ENCODE measurements at regions not wholly inside any gene's neighbourhood (a gene's known extent, or its start where the extent isn't known, plus 50 kb on each side); places are given as distances from the start of the nearest gene placed in this dataset.

DNA sequence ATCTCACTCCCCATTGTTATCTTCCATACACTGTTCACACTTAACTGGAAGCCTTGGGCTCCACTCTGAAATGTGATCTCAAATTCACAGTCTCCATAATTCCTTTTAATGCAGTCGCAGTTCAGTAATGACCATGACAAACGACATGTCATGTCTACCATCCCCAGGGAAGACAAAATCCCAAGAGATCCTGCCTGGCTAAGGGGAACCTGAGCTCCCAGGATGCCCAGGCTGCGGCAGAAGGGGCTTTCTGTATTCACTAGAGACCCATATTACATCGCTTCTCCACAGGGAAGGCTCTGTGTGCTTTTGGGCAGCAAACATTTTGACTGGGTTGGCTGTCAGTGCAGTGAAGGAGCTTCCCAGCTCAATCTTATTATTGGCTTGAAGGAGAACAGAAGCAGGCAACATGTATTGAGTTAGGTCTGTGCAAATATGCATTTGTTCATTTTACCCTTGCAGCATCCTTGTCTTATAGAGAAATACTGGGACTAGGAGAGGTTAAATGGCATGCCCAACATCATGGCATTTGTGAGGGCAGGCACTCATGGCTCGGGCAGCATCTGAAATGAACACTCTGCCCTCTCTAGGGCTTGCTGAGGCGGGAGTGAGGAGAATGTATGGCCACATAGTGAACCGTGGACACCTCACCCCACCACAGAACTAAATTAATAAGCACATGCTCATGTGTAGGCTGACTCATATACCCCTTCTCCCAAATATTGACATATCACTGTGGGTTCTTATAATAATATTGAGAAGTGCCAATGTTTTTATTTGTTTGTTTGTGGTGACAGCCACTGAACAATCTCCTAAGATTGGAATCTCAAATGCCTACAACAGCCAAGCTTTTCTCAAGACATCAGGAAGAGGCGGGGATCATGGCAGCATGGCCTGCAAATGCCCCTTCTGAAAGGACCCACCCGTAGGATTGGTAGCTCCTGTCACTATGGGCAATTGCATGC lies 141.6 kb upstream of the FOXB1 start:
- no peaks in the 10 kb centered on the region for H3K9me2 ChIP-seq (replicated peaks; ENCODE audit: low read length)
- no peaks in the 10 kb centered on the region for H4K20me1 ChIP-seq (ENCODE audit: low read length)
- no peak overlapping the region for H3K4me3 ChIP-seq (ENCODE audit: low read length)
- no peak overlapping the region for H3K9ac ChIP-seq (ENCODE audit: low read length)
- peaks cover 49% of the 10 kb centered on the region for H3K27me3 ChIP-seq (ENCODE audit: low read length)
- no peaks in the 10 kb centered on the region for H3K9me3 ChIP-seq (ENCODE audit: low read length)
- H3F3A ChIP-seq (ENCODE audit: low read length, unreplicated experiment): no peaks in the 10 kb centered on the region
- POLR2A ChIA-PET (ENCODE audit: unreplicated experiment): no interaction called here
- no peaks in the 10 kb centered on the region for H3K79me2 ChIP-seq (ENCODE audit: low read length)
- BruUV-seq (replicated peaks): no TSS peak
- no peak overlapping the region for H3K4me2 ChIP-seq (ENCODE audit: low read length)
- no peak overlapping the region for H2AFZ ChIP-seq (ENCODE audit: low read length)
- ATAC-seq (no peak), DNase-seq (peak; percentile 18)
- no peaks in the 10 kb centered on the region for H3K36me3 ChIP-seq (ENCODE audit: low read depth, low read length)
- H3K4me1 ChIP-seq (ENCODE audit: insufficient read depth, low read length): no peaks in the 10 kb centered on the region
- no peak for TF ChIP-seq EZH2phosphoT487 (IDR thresholded peaks at IDR 0.05; ENCODE audit: borderline replicate concordance, low read length)
- TF ChIP-seq, protein P1, sequence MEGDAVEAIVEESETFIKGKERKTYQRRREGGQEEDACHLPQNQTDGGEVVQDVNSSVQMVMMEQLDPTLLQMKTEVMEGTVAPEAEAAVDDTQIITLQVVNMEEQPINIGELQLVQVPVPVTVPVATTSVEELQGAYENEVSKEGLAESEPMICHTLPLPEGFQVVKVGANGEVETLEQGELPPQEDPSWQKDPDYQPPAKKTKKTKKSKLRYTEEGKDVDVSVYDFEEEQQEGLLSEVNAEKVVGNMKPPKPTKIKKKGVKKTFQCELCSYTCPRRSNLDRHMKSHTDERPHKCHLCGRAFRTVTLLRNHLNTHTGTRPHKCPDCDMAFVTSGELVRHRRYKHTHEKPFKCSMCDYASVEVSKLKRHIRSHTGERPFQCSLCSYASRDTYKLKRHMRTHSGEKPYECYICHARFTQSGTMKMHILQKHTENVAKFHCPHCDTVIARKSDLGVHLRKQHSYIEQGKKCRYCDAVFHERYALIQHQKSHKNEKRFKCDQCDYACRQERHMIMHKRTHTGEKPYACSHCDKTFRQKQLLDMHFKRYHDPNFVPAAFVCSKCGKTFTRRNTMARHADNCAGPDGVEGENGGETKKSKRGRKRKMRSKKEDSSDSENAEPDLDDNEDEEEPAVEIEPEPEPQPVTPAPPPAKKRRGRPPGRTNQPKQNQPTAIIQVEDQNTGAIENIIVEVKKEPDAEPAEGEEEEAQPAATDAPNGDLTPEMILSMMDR (conservative IDR thresholded peaks at IDR 0.05; ENCODE audit: low read depth, low read length): no peak
- TF ChIP-seq EZH2 (IDR thresholded peaks at IDR 0.05; ENCODE audit: low read length, unreplicated experiment): no peak
- intact Hi-C loops (cut with micrococcal nuclease): no loop called here
- no peak overlapping the region for H3K27ac ChIP-seq (ENCODE audit: low read length)
- CTCF ChIA-PET: no interaction called here

DNA sequence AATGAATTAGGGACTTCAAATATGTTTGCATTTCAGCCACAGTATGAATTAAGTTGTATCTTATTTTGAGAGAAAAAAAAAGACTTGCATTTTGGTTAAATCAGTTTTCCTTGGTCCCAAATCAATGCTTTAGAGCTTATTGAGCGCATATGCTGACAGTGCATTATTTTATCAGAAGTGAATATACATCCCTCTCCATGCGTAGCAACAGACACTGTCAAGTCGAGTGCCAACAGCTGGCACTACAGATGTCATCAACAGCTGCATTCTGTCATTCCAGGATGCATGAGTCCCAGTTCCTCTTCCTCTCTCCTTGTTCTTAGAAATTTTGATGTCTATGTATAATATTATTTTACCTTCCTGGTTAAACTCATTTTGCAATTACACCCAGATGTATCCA lies 156.1 kb upstream of the FOXB1 start:
- Histone ChIP-seq H3K4me2 (ENCODE audit: low read length) (no peak overlapping the region), H3K4me3 (ENCODE audit: low read length) (no peak overlapping the region), H3F3A (ENCODE audit: low read length, unreplicated experiment) (no peaks in the 10 kb centered on the region), H3K9ac (ENCODE audit: low read length) (no peak overlapping the region), H3K27me3 (ENCODE audit: low read length) (peaks cover 63% of the 10 kb centered on the region), H2AFZ (ENCODE audit: low read length) (no peak overlapping the region), H3K36me3 (ENCODE audit: low read depth, low read length) (no peaks in the 10 kb centered on the region), H4K20me1 (ENCODE audit: low read length) (no peaks in the 10 kb centered on the region), H3K27ac (ENCODE audit: low read length) (no peak overlapping the region), H3K9me3 (ENCODE audit: low read length) (no peaks in the 10 kb centered on the region), H3K79me2 (ENCODE audit: low read length) (no peaks in the 10 kb centered on the region), H3K9me2 (replicated peaks; ENCODE audit: low read length) (no peaks in the 10 kb centered on the region), H3K4me1 (ENCODE audit: insufficient read depth, low read length) (no peaks in the 10 kb centered on the region)
- no peak for ATAC-seq
- no TSS peak for BruUV-seq (replicated peaks)
- intact Hi-C loops (cut with micrococcal nuclease): no loop called here
- POLR2A ChIA-PET (ENCODE audit: unreplicated experiment): no interaction called here
- DNase-seq: no peak
- no peak for TF ChIP-seq EZH2phosphoT487 (IDR thresholded peaks at IDR 0.05; ENCODE audit: borderline replicate concordance, low read length)
- no peak for TF ChIP-seq EZH2 (IDR thresholded peaks at IDR 0.05; ENCODE audit: low read length, unreplicated experiment)
- TF ChIP-seq, protein P1 (conservative IDR thresholded peaks at IDR 0.05; ENCODE audit: low read depth, low read length): no peak
- CTCF ChIA-PET: no interaction called here

DNA sequence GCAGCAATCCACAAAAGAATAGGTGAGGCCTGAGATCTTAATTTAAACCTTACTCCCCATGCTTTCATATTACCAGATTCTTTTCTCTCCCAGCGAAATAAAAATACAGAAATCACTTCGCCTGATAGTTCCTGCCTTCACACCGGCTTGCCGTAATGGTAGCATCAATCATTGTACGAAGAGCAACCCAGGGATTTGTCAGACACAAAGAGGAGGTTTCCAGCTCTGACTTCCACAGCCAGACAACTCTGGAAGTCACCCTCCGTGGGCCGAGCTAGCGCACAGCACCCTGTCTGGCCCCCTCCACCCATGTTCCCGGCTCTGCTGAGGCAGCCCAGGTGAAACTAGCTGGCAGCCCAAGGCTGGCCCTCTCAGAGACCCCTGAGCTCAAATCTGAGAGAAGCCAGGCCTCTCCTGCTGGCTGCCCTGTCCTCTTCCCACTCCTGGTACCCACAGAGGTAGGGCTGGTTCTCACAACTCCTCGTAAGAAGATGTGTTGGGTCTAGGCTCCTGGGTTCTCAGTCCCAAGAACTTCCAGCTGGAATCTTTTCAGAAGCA lies 156.9 kb upstream of the BNIP2 start:
- Histone ChIP-seq H2AFZ (ENCODE audit: low read length) (no peak overlapping the region), H3F3A (ENCODE audit: low read length, unreplicated experiment) (no peaks in the 10 kb centered on the region), H3K4me3 (ENCODE audit: low read length) (no peak overlapping the region), H4K20me1 (ENCODE audit: low read length) (no peaks in the 10 kb centered on the region), H3K9ac (ENCODE audit: low read length) (no peak overlapping the region), H3K9me3 (ENCODE audit: low read length) (no peaks in the 10 kb centered on the region), H3K27ac (ENCODE audit: low read length) (no peak overlapping the region), H3K79me2 (ENCODE audit: low read length) (no peaks in the 10 kb centered on the region), H3K27me3 (ENCODE audit: low read length) (peaks cover 72% of the 10 kb centered on the region), H3K4me2 (ENCODE audit: low read length) (no peak overlapping the region), H3K36me3 (ENCODE audit: low read depth, low read length) (no peaks in the 10 kb centered on the region), H3K9me2 (replicated peaks; ENCODE audit: low read length) (no peaks in the 10 kb centered on the region), H3K4me1 (ENCODE audit: insufficient read depth, low read length) (no peaks in the 10 kb centered on the region)
- intact Hi-C loops (cut with micrococcal nuclease): no loop called here
- no TSS peak for BruUV-seq (replicated peaks)
- TF ChIP-seq, protein P1 (conservative IDR thresholded peaks at IDR 0.05; ENCODE audit: low read depth, low read length): no peak
- TF ChIP-seq EZH2phosphoT487 (IDR thresholded peaks at IDR 0.05; ENCODE audit: borderline replicate concordance, low read length) (no peak), EZH2 (IDR thresholded peaks at IDR 0.05; ENCODE audit: low read length, unreplicated experiment) (no peak)
- ATAC-seq: no peak
- ChIA-PET CTCF (no interaction called here), POLR2A (ENCODE audit: unreplicated experiment) (no interaction called here)
- DNase-seq: no peak

Data from PC-3 (cell line).